Spleen (tissue), 7 donors: ENCODE measurements at regions not wholly inside any gene's neighbourhood (a gene's known extent, or its start where the extent isn't known, plus 50 kb on each side); places are given as distances from the start of the nearest gene placed in this dataset.

Experiments
- POLR2A ChIP-seq, 3 donors: fragments of 450-650 bp; IDR thresholded peaks; one replicate each; pipeline ENCODE4 v1.5.1; 2017; ENCODE audit warnings: antibody characterized with exemption in 3 of 3, mild to moderate bottlenecking in 1 of 3
- TF ChIP-seq, protein P1 (sequence below), 11 experiments: fragments of 200-600 bp in 7 of 11; fragments of 450-650 bp in 4 of 11; sonication (generic) in 4 of 11; IDR thresholded peaks in 8 of 11; conservative IDR thresholded peaks in 3 of 11; 1 replicate in 7 of 11; 2 replicates in 4 of 11; pipeline versions ENCODE4 v1.4.0 to v1.8.0; 2016 to 2021; ENCODE audit warnings: antibody characterized with exemption in 11 of 11, inconsistent platforms in 4 of 11, mild to moderate bottlenecking in 1 of 11
- donor health status: DM: no; HTN: no; CAD: no; lungs with moderate emphysema.
- donor health status: DM: no; HTN: no; CAD: no.
- donor health status: DM: no; HTN: no; CAD: no.

DNA sequence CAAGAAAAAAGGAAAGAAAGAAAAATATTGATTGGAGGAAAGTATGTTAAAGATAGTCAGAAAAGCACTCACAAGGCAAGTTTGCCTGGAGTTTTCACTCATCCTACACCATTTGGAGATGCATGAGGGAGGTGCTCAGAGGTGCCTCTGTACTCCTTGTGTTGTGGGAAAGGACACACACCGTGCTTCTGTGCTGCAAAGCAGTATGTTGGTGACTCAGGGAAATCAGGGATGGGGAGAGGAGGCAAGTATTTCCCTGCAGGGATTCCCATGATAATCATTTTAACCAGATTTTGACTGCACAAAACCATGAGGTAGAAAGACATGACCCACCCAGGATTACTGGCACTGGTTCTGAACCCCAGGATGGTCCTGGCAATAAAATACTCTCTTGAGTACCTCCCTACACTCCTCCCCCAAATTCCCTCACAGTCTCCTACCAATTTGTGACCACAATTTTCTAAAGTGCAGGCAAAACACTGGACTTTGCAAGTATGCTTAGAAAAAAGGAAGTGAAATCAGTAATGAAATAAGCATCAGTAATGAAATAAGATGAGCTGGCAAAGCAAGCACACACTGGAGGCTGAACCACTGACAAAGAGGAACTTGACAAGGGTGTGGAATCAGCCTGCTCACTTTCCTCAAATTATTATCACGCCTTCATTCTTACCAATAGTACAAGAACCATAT, 155.5 kb upstream of the ACVR2A start:
- no peak for TF ChIP-seq POLR2A (IDR thresholded peaks at IDR 0.05)
- TF ChIP-seq, protein P1, sequence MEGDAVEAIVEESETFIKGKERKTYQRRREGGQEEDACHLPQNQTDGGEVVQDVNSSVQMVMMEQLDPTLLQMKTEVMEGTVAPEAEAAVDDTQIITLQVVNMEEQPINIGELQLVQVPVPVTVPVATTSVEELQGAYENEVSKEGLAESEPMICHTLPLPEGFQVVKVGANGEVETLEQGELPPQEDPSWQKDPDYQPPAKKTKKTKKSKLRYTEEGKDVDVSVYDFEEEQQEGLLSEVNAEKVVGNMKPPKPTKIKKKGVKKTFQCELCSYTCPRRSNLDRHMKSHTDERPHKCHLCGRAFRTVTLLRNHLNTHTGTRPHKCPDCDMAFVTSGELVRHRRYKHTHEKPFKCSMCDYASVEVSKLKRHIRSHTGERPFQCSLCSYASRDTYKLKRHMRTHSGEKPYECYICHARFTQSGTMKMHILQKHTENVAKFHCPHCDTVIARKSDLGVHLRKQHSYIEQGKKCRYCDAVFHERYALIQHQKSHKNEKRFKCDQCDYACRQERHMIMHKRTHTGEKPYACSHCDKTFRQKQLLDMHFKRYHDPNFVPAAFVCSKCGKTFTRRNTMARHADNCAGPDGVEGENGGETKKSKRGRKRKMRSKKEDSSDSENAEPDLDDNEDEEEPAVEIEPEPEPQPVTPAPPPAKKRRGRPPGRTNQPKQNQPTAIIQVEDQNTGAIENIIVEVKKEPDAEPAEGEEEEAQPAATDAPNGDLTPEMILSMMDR (IDR thresholded peaks at IDR 0.05 in 8 of 11, conservative IDR thresholded peaks at IDR 0.05 in 3 of 11): no peak
